Neuronal stem cell (in vitro differentiated cells): ENCODE measurements at regions not wholly inside any gene's neighbourhood (a gene's known extent, or its start where the extent isn't known, plus 50 kb on each side); places are given as distances from the start of the nearest gene placed in this dataset.

Experiments used
- DNase-seq: peaks from one replicate; pipeline ENCODE4 v3.0.0-alpha.2; 2013; ENCODE audit warnings: low spot score
- H2AFZ ChIP-seq: one replicate; pipeline ENCODE4 v1.6.1; 2013; ENCODE audit warnings: mild to moderate bottlenecking, low read length, inconsistent platforms
- H2AK5ac ChIP-seq: 2 replicates; pipeline ENCODE4 v1.6.1; 2013; ENCODE audit warnings: low read depth, mild to moderate bottlenecking, inconsistent platforms, low read length, moderate library complexity, mixed read lengths
- H2BK120ac ChIP-seq: 2 replicates; pipeline ENCODE4 v1.6.1; 2013; ENCODE audit warnings: low read depth, mild to moderate bottlenecking, inconsistent platforms, low read length, moderate library complexity, mixed read lengths
- H2BK12ac ChIP-seq: one replicate; pipeline ENCODE4 v1.6.1; 2013; ENCODE audit warnings: low read length, inconsistent platforms
- H2BK15ac ChIP-seq: 2 replicates; pipeline ENCODE4 v1.6.1; 2013; ENCODE audit warnings: mild to moderate bottlenecking, low read length, inconsistent platforms, mixed read lengths
- H2BK5ac ChIP-seq: one replicate; pipeline ENCODE4 v1.6.1; 2013; ENCODE audit warnings: inconsistent platforms, mild to moderate bottlenecking, low read length, moderate library complexity
- H3K14ac ChIP-seq: one replicate; pipeline ENCODE4 v1.6.1; 2013; ENCODE audit warnings: low read length, inconsistent platforms
- H3K18ac ChIP-seq: 2 replicates; pipeline ENCODE4 v1.6.1; 2013; ENCODE audit warnings: low read length, inconsistent platforms
- H3K23ac ChIP-seq: 2 replicates; pipeline ENCODE4 v1.6.1; 2013; ENCODE audit warnings: low read depth, mild to moderate bottlenecking, mixed read lengths, low read length, inconsistent platforms; ENCODE audit not compliant: poor library complexity
- H3K27ac ChIP-seq: replicated peaks from 3 replicates; pipeline ENCODE4 v1.5.1; 2013; ENCODE audit warnings: low read length, inconsistent platforms
- H3K27me3 ChIP-seq, 3 experiments: 2 replicates each; pipeline ENCODE4 v1.6.1; 2013; ENCODE audit warnings: low read length in 3 of 3, mild to moderate bottlenecking in 2 of 3, inconsistent platforms in 1 of 3, low read depth in 1 of 3, mixed read lengths in 1 of 3, moderate library complexity in 1 of 3; ENCODE audit not compliant: control insufficient read depth in 3 of 3, insufficient read depth in 3 of 3
- H3K36me3 ChIP-seq, 2 donors: replicated peaks in 1 of 2; 2 replicates each; pipeline ENCODE4 v1.6.1; 2013; ENCODE audit warnings: low read length in 2 of 2; ENCODE audit not compliant: control insufficient read depth in 2 of 2, insufficient read depth in 2 of 2
- H3K4ac ChIP-seq: 2 replicates; pipeline ENCODE4 v1.6.1; 2013; ENCODE audit warnings: inconsistent platforms, mild to moderate bottlenecking, low read length, moderate library complexity
- H3K4me1 ChIP-seq, 2 donors: 1 replicate in 1 of 2; 2 replicates in 1 of 2; pipeline ENCODE4 v1.6.1; 2013; ENCODE audit warnings: low read length in 2 of 2, low read depth in 1 of 2; ENCODE audit not compliant: control insufficient read depth in 2 of 2, insufficient read depth in 1 of 2
- H3K4me2 ChIP-seq: one replicate; pipeline ENCODE4 v1.6.1; 2013; ENCODE audit warnings: mild to moderate bottlenecking, low read length, inconsistent platforms; ENCODE audit not compliant: insufficient read depth, poor library complexity, severe bottlenecking
- H3K4me3 ChIP-seq, 2 donors: 2 replicates each; pipeline ENCODE4 v1.5.1; 2013; ENCODE audit warnings: low read length in 2 of 2, mild to moderate bottlenecking in 2 of 2, inconsistent platforms in 1 of 2, moderate library complexity in 1 of 2
- H3K79me1 ChIP-seq: one replicate; pipeline ENCODE4 v1.6.1; 2013; ENCODE audit warnings: low read depth, mild to moderate bottlenecking, inconsistent platforms, low read length, moderate library complexity
- H3K9ac ChIP-seq: one replicate; pipeline ENCODE4 v1.6.1; 2013; ENCODE audit warnings: mild to moderate bottlenecking, low read depth, low read length, inconsistent platforms; ENCODE audit not compliant: poor library complexity
- H3K9me3 ChIP-seq, 2 donors: replicated peaks in 1 of 2; 2 replicates each; pipeline versions ENCODE3 to v1.6.1; 2013; ENCODE audit warnings: low read length in 2 of 2, mild to moderate bottlenecking in 2 of 2, inconsistent platforms in 1 of 2, low read depth in 1 of 2, mixed read lengths in 1 of 2, moderate library complexity in 1 of 2; ENCODE audit not compliant: control insufficient read depth in 2 of 2, insufficient read depth in 1 of 2
- H4K8ac ChIP-seq: one replicate; pipeline ENCODE4 v1.6.1; 2013; ENCODE audit warnings: low read depth, mild to moderate bottlenecking, inconsistent platforms, low read length, moderate library complexity
- H4K91ac ChIP-seq: one replicate; pipeline ENCODE4 v1.6.1; 2013; ENCODE audit warnings: low read length, low read depth, mild to moderate bottlenecking, inconsistent platforms; ENCODE audit not compliant: poor library complexity
- WGBS, 2 donors: extraction: QIAGEN DNeasy Blood & Tissue Kit; methylation state at CpG; one replicate each; pipeline ENCODE4 v1.1.7; 2013; ENCODE audit warnings: missing lambda C conversion rate in 2 of 2, mixed read lengths in 1 of 2; ENCODE audit not compliant: insufficient read length in 2 of 2, insufficient replicate concordance in 1 of 2; ENCODE audit errors: extremely low coverage in 2 of 2; 5-methylcytosine and 5-hydroxymethylcytosine counted together

GRCh38 chr2:20137131-20137571 is 85.7 kb upstream of the LAPTM4A start:
- Histone ChIP-seq H2AFZ (no peak overlapping the region), H4K8ac (no peak overlapping the region), H2BK120ac (peak overlapping the region; percentile 78), H3K4me2 (no peak overlapping the region), H3K9ac (peak overlapping the region; percentile 50), H4K91ac (no peak overlapping the region), H3K9me3 (no peaks in the 10 kb centered on the region), H2BK12ac (no peak overlapping the region), H3K4me3 (no peak overlapping the region), H3K79me1 (no peaks in the 10 kb centered on the region), H2BK15ac (peak overlapping the region; percentile 38), H3K23ac (peak overlapping the region; percentile 26), H3K27ac (no peak overlapping the region), H3K4ac (no peak overlapping the region), H3K4me1 (peaks cover 15 to 21% of the 10 kb centered on the region in 2 donors), H3K14ac (no peak overlapping the region), H2BK5ac (peak overlapping the region; percentile 87), H2AK5ac (peak overlapping the region; percentile 46), H3K27me3 (peaks cover 0 to 17% (median 3%) of the 10 kb centered on the region in 3 experiments), H3K36me3 (no peaks in the 10 kb centered on the region), H3K18ac (peak overlapping the region; percentile 74)
- WGBS, 2 donors: no CpG with 5 or more reads among the region's 10 CpGs
- no peak for DNase-seq

DNA sequence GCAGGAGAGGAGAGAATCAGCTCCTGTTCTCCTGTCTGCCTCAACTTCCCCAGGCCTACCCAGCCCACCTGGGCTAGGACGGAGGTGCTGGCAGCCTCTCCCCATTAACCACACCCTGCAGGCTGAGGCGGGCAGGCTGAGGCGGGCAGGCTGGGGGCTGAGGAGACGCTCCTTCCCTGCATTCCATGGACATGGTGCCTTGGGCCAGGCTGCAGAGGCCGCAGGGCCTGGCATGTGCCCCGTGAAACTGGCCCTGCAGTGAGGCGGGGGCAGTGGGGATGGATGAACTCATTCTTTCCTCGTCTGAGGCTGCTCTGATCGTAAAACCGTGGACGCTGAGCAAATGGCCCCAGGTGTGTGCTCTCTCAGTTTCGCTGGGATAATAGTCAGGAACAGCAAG is 84.7 kb upstream of the LAPTM4A start:
- Histone ChIP-seq H3K9ac (no peak overlapping the region), H3K4ac (peak overlapping the region; percentile 6), H2BK120ac (peak overlapping the region; percentile 40), H2BK5ac (peak overlapping the region; percentile 87), H3K27ac (no peak overlapping the region), H4K8ac (no peak overlapping the region), H3K79me1 (no peaks in the 10 kb centered on the region), H3K4me1 (peaks cover 17 to 21% of the 10 kb centered on the region in 2 donors), H4K91ac (no peak overlapping the region), H2AFZ (no peak overlapping the region), H2AK5ac (peak overlapping the region; percentile 98), H3K18ac (peak overlapping the region; percentile 61), H3K4me2 (no peak overlapping the region), H2BK15ac (peak overlapping the region; percentile 93), H3K23ac (peak overlapping the region; percentile 12), H3K4me3 (no peak overlapping the region), H3K14ac (peak overlapping the region; percentile 75), H3K36me3 (no peaks in the 10 kb centered on the region), H2BK12ac (peak overlapping the region; percentile 12), H3K27me3 (peaks cover 0 to 17% (median 3%) of the 10 kb centered on the region in 3 experiments), H3K9me3 (no peaks in the 10 kb centered on the region)
- DNase-seq: no peak
- no CpG with 5 or more reads among the region's 12 CpGs for WGBS, 2 donors

GRCh38 chr2:20135631-20136050 is 84.2 kb upstream of the LAPTM4A start:
- no CpG with 5 or more reads among the region's 10 CpGs for WGBS, 2 donors
- Histone ChIP-seq H3K4ac (no peak overlapping the region), H3K4me1 (peaks cover 14 to 19% of the 10 kb centered on the region in 2 donors), H3K27me3 (peaks cover 0 to 18% (median 3%) of the 10 kb centered on the region in 3 experiments), H3K9me3 (no peaks in the 10 kb centered on the region), H3K4me3 (no peak overlapping the region), H3K23ac (no peak overlapping the region), H3K14ac (no peak overlapping the region), H3K9ac (no peak overlapping the region), H2AK5ac (peak overlapping the region; percentile 98), H2BK120ac (no peak overlapping the region), H2BK5ac (peak overlapping the region; percentile 87), H3K79me1 (no peaks in the 10 kb centered on the region), H2AFZ (no peak overlapping the region), H3K36me3 (no peaks in the 10 kb centered on the region), H4K91ac (no peak overlapping the region), H3K4me2 (no peak overlapping the region), H3K27ac (no peak overlapping the region), H2BK15ac (peak overlapping the region; percentile 93), H3K18ac (peak overlapping the region; percentile 39), H4K8ac (no peak overlapping the region), H2BK12ac (no peak overlapping the region)
- peak; percentile 36 for DNase-seq

DNA sequence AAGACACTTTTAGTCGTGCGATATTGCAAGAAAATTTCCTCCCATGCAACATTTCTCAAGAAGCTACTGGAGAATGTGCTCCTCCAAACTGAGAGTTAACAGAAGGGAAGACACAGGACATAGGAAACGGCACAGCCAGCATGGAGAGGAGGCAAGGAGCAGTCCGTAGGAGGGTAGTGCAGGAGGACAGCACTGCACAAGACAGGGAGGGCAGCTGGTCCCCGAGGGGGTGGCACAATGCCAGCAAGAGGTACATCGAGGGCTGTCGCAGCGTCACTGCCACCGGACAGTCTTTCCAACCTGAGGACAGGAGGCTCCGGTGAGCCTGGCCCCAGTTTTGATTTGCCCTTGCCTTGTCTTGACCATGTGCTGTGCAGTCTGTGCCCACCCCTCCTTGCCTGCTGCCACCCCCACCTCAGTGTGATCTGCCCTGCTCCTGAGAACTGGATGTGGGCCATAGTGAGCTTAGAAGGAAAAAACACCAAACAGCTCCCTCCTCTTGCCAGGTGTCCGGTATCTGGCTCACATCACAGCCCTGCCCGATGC is 81.6 kb upstream of the LAPTM4A start:
- H3K27ac ChIP-seq: no peak overlapping the region
- no CpG with 5 or more reads among the region's 12 CpGs for WGBS, 2 donors
- H3K18ac ChIP-seq: peak overlapping the region; percentile 55
- H3K4me2 ChIP-seq: no peak overlapping the region
- no peak overlapping the region for H3K4me3 ChIP-seq
- no peaks in the 10 kb centered on the region for H3K36me3 ChIP-seq
- H2AK5ac ChIP-seq: no peak overlapping the region
- no peak overlapping the region for H2AFZ ChIP-seq
- H3K23ac ChIP-seq: peak overlapping the region; percentile 22
- H2BK12ac ChIP-seq: no peak overlapping the region
- H2BK15ac ChIP-seq: peak overlapping the region; percentile 56
- H2BK120ac ChIP-seq: no peak overlapping the region
- H3K27me3 ChIP-seq: peaks cover 0 to 27% (median 3%) of the 10 kb centered on the region in 3 experiments
- H3K9ac ChIP-seq: no peak overlapping the region
- DNase-seq: no peak
- no peak overlapping the region for H4K91ac ChIP-seq
- peak overlapping the region; percentile 85 for H3K14ac ChIP-seq
- no peaks in the 10 kb centered on the region for H3K79me1 ChIP-seq
- peaks cover under 1 to 6% of the 10 kb centered on the region in 2 donors for H3K4me1 ChIP-seq
- H4K8ac ChIP-seq: no peak overlapping the region
- H2BK5ac ChIP-seq: no peak overlapping the region
- no peaks in the 10 kb centered on the region for H3K9me3 ChIP-seq
- no peak overlapping the region for H3K4ac ChIP-seq
